ENCODE measurements at regions not wholly inside any gene's neighbourhood (a gene's known extent, or its start where the extent isn't known, plus 50 kb on each side); places are given as distances from the start of the nearest gene placed in this dataset.

- Histone ChIP-seq H3K27me3 (ENCODE audit: insufficient read depth, insufficient read length) (no peaks in the 10 kb centered on the region), H3K9me3 (ENCODE audit: insufficient read depth, low read length) (peaks cover 5% of the 10 kb centered on the region)
These were observed 212.5 kb downstream of the TBX5 start for GRCh38 chr12:114193474-114193873.

DNA sequence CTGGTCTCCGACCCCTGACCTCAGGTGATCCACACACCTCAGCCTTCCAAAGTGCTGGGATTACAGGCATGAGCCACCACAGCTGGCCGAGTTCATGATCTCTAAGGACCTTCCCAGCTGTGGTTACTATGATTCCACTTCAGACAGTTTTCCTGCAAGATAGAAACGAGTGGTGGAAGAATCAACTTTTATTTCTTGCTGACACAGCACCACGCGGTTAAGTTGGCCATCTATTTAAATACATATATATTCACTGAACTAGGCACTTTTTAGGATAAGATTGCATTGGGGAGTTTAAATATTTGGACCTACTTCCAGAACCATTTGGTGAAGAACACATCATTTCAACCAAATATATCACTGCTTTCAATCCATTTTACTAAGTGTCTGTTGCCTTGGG, 213.4 kb downstream of the TBX5 start:
- no peaks in the 10 kb centered on the region for H3K4me1 ChIP-seq (ENCODE audit: insufficient read depth, insufficient read length)
- peaks cover 5% of the 10 kb centered on the region; the same call in 1 of the 2 replicates for H3K9me3 ChIP-seq (ENCODE audit: insufficient read depth, low read length)
- DNase-seq (ENCODE audit: low read depth, low spot score), result no peak
- H3K36me3 ChIP-seq (ENCODE audit: insufficient read depth, insufficient read length, low read length), result no peaks in the 10 kb centered on the region
- no peak overlapping the region for H3K4me3 ChIP-seq (ENCODE audit: insufficient read length, low read depth)
- H3K9ac ChIP-seq (ENCODE audit: insufficient read length, low read depth), result no peak overlapping the region
- H3K27me3 ChIP-seq (ENCODE audit: insufficient read depth, insufficient read length), result no peaks in the 10 kb centered on the region
- no peak for TF ChIP-seq YY1 (IDR thresholded peaks at IDR 0.05; ENCODE audit: insufficient read depth, insufficient read length)
- no peak for TF ChIP-seq SUZ12 (IDR thresholded peaks at IDR 0.05; ENCODE audit: extremely low read depth, insufficient read depth, insufficient read length)
- TF ChIP-seq ZNF274 (IDR thresholded peaks at IDR 0.05; ENCODE audit: low read depth, low read length), result no peak

More at GRCh38 chr12:114193474-114193873, 212.5 kb downstream of the TBX5 start:
- H3K36me3 ChIP-seq (ENCODE audit: insufficient read depth, insufficient read length, low read length), result no peaks in the 10 kb centered on the region
- DNase-seq (ENCODE audit: low read depth, low spot score), result no peak
- no peak overlapping the region for H3K9ac ChIP-seq (ENCODE audit: insufficient read length, low read depth)
- no peaks in the 10 kb centered on the region for H3K4me1 ChIP-seq (ENCODE audit: insufficient read depth, insufficient read length)
- H3K4me3 ChIP-seq (ENCODE audit: insufficient read length, low read depth), result no peak overlapping the region
- no peak for TF ChIP-seq SUZ12 (IDR thresholded peaks at IDR 0.05; ENCODE audit: extremely low read depth, insufficient read depth, insufficient read length)

DNA sequence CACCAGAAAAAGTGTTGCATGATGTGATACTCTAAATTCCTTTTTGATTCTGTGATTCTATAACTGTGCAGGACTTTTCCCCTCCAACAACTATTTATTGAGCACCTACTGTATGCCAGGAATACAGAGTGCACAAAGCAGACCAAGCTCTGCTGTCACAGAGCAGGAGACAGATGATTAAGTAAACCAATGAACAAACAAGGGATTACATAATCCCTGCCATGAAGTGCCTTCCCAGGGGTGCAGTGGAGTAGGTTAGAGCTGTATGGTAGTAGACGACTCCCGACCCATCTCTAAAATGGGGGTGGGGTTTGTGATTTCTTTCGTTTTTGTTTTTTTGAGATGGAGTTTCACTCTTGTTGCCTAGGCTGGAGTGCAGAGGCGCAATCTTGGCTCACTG, 213.9 kb downstream of the TBX5 start:
- Histone ChIP-seq H3K4me3 (ENCODE audit: insufficient read length, low read depth) (no peak overlapping the region), H3K4me1 (ENCODE audit: insufficient read depth, insufficient read length) (no peaks in the 10 kb centered on the region), H3K36me3 (ENCODE audit: insufficient read depth, insufficient read length, low read length) (no peaks in the 10 kb centered on the region), H3K27me3 (ENCODE audit: insufficient read depth, insufficient read length) (no peaks in the 10 kb centered on the region), H3K9ac (ENCODE audit: insufficient read length, low read depth) (no peak overlapping the region), H3K9me3 (ENCODE audit: insufficient read depth, low read length) (peaks cover 5% of the 10 kb centered on the region; the same call in 1 of the 2 replicates)
- DNase-seq (ENCODE audit: low read depth, low spot score), result no peak
- TF ChIP-seq SUZ12 (IDR thresholded peaks at IDR 0.05; ENCODE audit: extremely low read depth, insufficient read depth, insufficient read length), result no peak
- no peak for TF ChIP-seq ZNF274 (IDR thresholded peaks at IDR 0.05; ENCODE audit: low read depth, low read length)
- no peak for TF ChIP-seq YY1 (IDR thresholded peaks at IDR 0.05; ENCODE audit: insufficient read depth, insufficient read length)

GRCh38 chr12:114191581-114191980, 214.4 kb downstream of the TBX5 start:
- TF ChIP-seq YY1 (IDR thresholded peaks at IDR 0.05; ENCODE audit: insufficient read depth, insufficient read length) (no peak), SUZ12 (IDR thresholded peaks at IDR 0.05; ENCODE audit: extremely low read depth, insufficient read depth, insufficient read length) (no peak), ZNF274 (IDR thresholded peaks at IDR 0.05; ENCODE audit: low read depth, low read length) (no peak)
- Histone ChIP-seq H3K9me3 (ENCODE audit: insufficient read depth, low read length) (peaks cover 5% of the 10 kb centered on the region; the same call in 1 of the 2 replicates), H3K4me1 (ENCODE audit: insufficient read depth, insufficient read length) (no peaks in the 10 kb centered on the region), H3K36me3 (ENCODE audit: insufficient read depth, insufficient read length, low read length) (no peaks in the 10 kb centered on the region), H3K4me3 (ENCODE audit: insufficient read length, low read depth) (no peak overlapping the region), H3K9ac (ENCODE audit: insufficient read length, low read depth) (no peak overlapping the region), H3K27me3 (ENCODE audit: insufficient read depth, insufficient read length) (no peaks in the 10 kb centered on the region)
- no peak for DNase-seq (ENCODE audit: low read depth, low spot score)

GRCh38 chr12:114190971-114191370, 215.0 kb downstream of the TBX5 start:
- H3K9me3 ChIP-seq (ENCODE audit: insufficient read depth, low read length), result peaks cover 5% of the 10 kb centered on the region; the same call in 1 of the 2 replicates
- no peak overlapping the region for H3K9ac ChIP-seq (ENCODE audit: insufficient read length, low read depth)
- H3K4me3 ChIP-seq (ENCODE audit: insufficient read length, low read depth), result no peak overlapping the region
- no peaks in the 10 kb centered on the region for H3K36me3 ChIP-seq (ENCODE audit: insufficient read depth, insufficient read length, low read length)
- no peak for TF ChIP-seq ZNF274 (IDR thresholded peaks at IDR 0.05; ENCODE audit: low read depth, low read length)
- H3K4me1 ChIP-seq (ENCODE audit: insufficient read depth, insufficient read length), result no peaks in the 10 kb centered on the region
- no peak for DNase-seq (ENCODE audit: low read depth, low spot score)
- no peaks in the 10 kb centered on the region for H3K27me3 ChIP-seq (ENCODE audit: insufficient read depth, insufficient read length)

DNA sequence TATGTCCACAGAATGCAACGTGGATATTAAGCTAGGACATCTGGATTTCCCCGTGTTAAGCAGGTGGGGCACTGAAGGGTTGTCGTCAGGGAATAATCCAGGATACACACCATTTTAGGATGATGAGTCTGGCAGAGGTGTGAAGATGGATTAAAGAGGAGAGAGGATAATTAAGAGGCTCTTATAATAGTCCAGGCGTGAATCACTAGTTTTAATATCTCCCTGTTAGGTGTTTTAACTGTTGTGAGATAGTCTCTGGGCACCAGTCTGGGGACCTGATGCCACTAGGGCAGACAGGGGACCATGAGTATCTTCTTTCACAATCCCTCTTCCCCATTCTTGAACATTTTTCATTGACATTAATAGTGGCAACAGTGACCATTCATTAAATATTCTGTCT, 216.7 kb downstream of the TBX5 start:
- H3K36me3 ChIP-seq (ENCODE audit: insufficient read depth, insufficient read length, low read length), result no peaks in the 10 kb centered on the region
- H3K4me3 ChIP-seq (ENCODE audit: insufficient read length, low read depth), result no peak overlapping the region
- no peak for DNase-seq (ENCODE audit: low read depth, low spot score)
- H3K9me3 ChIP-seq (ENCODE audit: insufficient read depth, low read length), result peaks cover 5% of the 10 kb centered on the region; the same call in 1 of the 2 replicates
- H3K27me3 ChIP-seq (ENCODE audit: insufficient read depth, insufficient read length), result peaks cover 6% of the 10 kb centered on the region
- H3K9ac ChIP-seq (ENCODE audit: insufficient read length, low read depth), result no peak overlapping the region
- TF ChIP-seq SUZ12 (IDR thresholded peaks at IDR 0.05; ENCODE audit: extremely low read depth, insufficient read depth, insufficient read length) (no peak), ZNF274 (IDR thresholded peaks at IDR 0.05; ENCODE audit: low read depth, low read length) (no peak), YY1 (IDR thresholded peaks at IDR 0.05; ENCODE audit: insufficient read depth, insufficient read length) (no peak)
- H3K4me1 ChIP-seq (ENCODE audit: insufficient read depth, insufficient read length), result peaks cover 3% of the 10 kb centered on the region

DNA sequence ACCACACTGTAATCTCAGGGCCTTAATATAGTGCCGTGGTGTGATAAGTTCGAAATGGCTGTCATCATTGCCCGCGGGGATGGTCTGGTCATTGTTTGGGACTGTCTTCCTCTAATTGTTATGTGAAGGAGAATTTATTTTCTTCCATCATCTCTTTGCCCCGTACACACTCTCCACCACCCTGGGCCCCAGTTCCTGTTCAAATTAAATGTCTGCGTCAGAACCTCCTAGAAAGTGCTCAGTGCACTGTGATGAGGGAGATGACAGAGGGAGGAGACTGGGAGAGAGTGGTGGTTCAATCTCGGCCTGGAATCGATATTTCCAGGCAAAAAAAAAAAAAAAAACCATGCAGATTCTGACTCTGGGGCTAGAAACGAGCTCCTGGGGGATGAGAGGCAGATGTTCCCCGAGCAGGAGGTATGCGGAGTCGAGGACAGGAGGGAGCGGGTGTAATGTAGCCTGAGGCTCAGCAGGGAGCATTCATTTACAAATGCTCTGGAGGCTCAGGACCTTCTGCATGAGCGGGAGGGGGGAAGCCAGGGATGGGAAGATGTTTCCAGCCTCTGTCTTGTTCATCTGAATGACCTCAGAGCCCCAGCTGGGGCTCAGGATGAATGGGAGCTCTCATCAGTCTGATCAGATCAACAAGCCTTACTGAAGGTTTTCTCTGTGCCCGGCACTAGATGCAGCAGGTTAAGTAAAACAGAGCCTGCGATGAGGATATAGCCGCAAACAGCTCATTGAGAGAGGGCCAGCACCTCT, 219.5 kb downstream of the TBX5 start:
- Histone ChIP-seq H3K36me3 (ENCODE audit: insufficient read depth, insufficient read length, low read length) (no peaks in the 10 kb centered on the region), H3K4me3 (ENCODE audit: insufficient read length, low read depth) (no peak overlapping the region), H3K9ac (ENCODE audit: insufficient read length, low read depth) (peak overlapping the region; percentile 34), H3K9me3 (ENCODE audit: insufficient read depth, low read length) (peaks cover 5% of the 10 kb centered on the region; the same call in 1 of the 2 replicates), H3K27me3 (ENCODE audit: insufficient read depth, insufficient read length) (peaks cover 6% of the 10 kb centered on the region), H3K4me1 (ENCODE audit: insufficient read depth, insufficient read length) (peaks cover 5% of the 10 kb centered on the region)
- DNase-seq (ENCODE audit: low read depth, low spot score), result peak; percentile 95
- TF ChIP-seq ZNF274 (IDR thresholded peaks at IDR 0.05; ENCODE audit: low read depth, low read length), result no peak
- no peak for TF ChIP-seq YY1 (IDR thresholded peaks at IDR 0.05; ENCODE audit: insufficient read depth, insufficient read length)
- no peak for TF ChIP-seq SUZ12 (IDR thresholded peaks at IDR 0.05; ENCODE audit: extremely low read depth, insufficient read depth, insufficient read length)
